B cell (primary cell): ENCODE measurements at regions not wholly inside any gene's neighbourhood (a gene's known extent, or its start where the extent isn't known, plus 50 kb on each side); places are given as distances from the start of the nearest gene placed in this dataset.

Experiments used
- ATAC-seq: fragments of 200-7000 bp; cut with Tn5 transposase; one replicate; pipeline ENCODE4 v1.10.0; 2021; ENCODE audit warnings: low read depth, mild to moderate bottlenecking, moderate number of reproducible peaks, moderate library complexity
- CTCF ChIA-PET: fragments of 350-600 bp; sonication (Branson Sonifier 250); formaldehyde crosslinking; loops from one replicate; lab custom pipeline; 2021; ENCODE audit warnings: antibody characterized with exemption, inconsistent platforms; lab: Charles Lee
- POLR2A ChIA-PET: fragments of 350-600 bp; sonication (Branson Sonifier 250); formaldehyde crosslinking; loops from one replicate; lab custom pipeline; 2021; ENCODE audit warnings: antibody characterized with exemption; lab: Charles Lee
- DNase-seq: peaks from one replicate; pipeline ENCODE4 v3.0.0; 2013
- H2AFZ ChIP-seq: 2 replicates; pipeline ENCODE4 v1.6.1; 2012; ENCODE audit warnings: mild to moderate bottlenecking, low read depth, low read length; ENCODE audit not compliant: insufficient read depth, poor library complexity, severe bottlenecking
- H3K27ac ChIP-seq, 2 donors: 1 replicate in 1 of 2; 2 replicates in 1 of 2; pipeline ENCODE4 v1.5.1; 2012 to 2013; ENCODE audit warnings: low read length in 2 of 2, mild to moderate bottlenecking in 2 of 2, moderate library complexity in 1 of 2
- H3K27me3 ChIP-seq, 4 experiments: fragments of 200-600 bp in 1 of 4; sonication (generic) in 1 of 4; replicated peaks in 1 of 4; 1 replicate in 2 of 4; 2 replicates in 2 of 4; pipeline versions ENCODE4 v1.6.1 to v1.7.0; 2013 to 2016; ENCODE audit warnings: low read length in 3 of 4, mild to moderate bottlenecking in 2 of 4, mixed read lengths in 1 of 4, moderate library complexity in 1 of 4; ENCODE audit not compliant: insufficient read depth in 4 of 4, control insufficient read depth in 3 of 4; ENCODE audit errors: control extremely low read depth in 1 of 4
- H3K36me3 ChIP-seq, 2 experiments: replicated peaks in 1 of 2; 1 replicate in 1 of 2; 2 replicates in 1 of 2; pipeline versions ENCODE4 v1.6.1 to v1.7.1; 2013; ENCODE audit warnings: low read length in 1 of 2; ENCODE audit not compliant: insufficient read depth in 2 of 2, control insufficient read depth in 1 of 2; ENCODE audit errors: control extremely low read depth in 1 of 2, extremely low read depth in 1 of 2
- H3K4me1 ChIP-seq, 2 donors: fragments of 200-600 bp in 1 of 2; sonication (generic) in 1 of 2; 1 replicate in 1 of 2; 2 replicates in 1 of 2; pipeline versions ENCODE4 v1.5.1 to v1.6.1; 2013 to 2017; ENCODE audit warnings: low read length in 2 of 2; ENCODE audit not compliant: control insufficient read depth in 2 of 2, insufficient read depth in 2 of 2
- H3K4me2 ChIP-seq: replicated peaks from 2 replicates; pipeline ENCODE3; 2012; ENCODE audit warnings: mild to moderate bottlenecking, low read depth, low read length; ENCODE audit not compliant: poor library complexity, severe bottlenecking
- H3K4me3 ChIP-seq, 5 experiments: fragments of 200-600 bp in 1 of 5; sonication (generic) in 1 of 5; 1 replicate in 3 of 5; 2 replicates in 2 of 5; pipeline versions ENCODE4 v1.5.1 to v1.7.0; 2011 to 2016; ENCODE audit warnings: low read length in 4 of 5, mild to moderate bottlenecking in 4 of 5, low read depth in 2 of 5, control low read depth in 1 of 5, moderate library complexity in 1 of 5; ENCODE audit not compliant: insufficient read depth in 1 of 5; ENCODE audit errors: control extremely low read depth in 1 of 5, extremely low read depth in 1 of 5
- H3K79me2 ChIP-seq: fragments of 200-600 bp; sonication (generic); one replicate; pipeline ENCODE4 v1.6.0; 2016; ENCODE audit warnings: low read length; ENCODE audit not compliant: control insufficient read depth, insufficient read depth
- H3K9ac ChIP-seq: fragments of 200-600 bp; sonication (generic); 2 replicates; pipeline ENCODE4 v1.6.1; 2017; ENCODE audit warnings: mild to moderate bottlenecking, low read length, moderate library complexity
- H3K9me3 ChIP-seq, 3 donors: one replicate each; pipeline versions ENCODE4 v1.6.1 to v1.7.1; 2013; ENCODE audit warnings: low read length in 2 of 3; ENCODE audit not compliant: control insufficient read depth in 2 of 3, insufficient read depth in 1 of 3; ENCODE audit errors: control extremely low read depth in 1 of 3
- H4K20me1 ChIP-seq: 2 replicates; pipeline ENCODE4 v1.6.0; 2012; ENCODE audit warnings: mild to moderate bottlenecking, low read length; ENCODE audit not compliant: insufficient read depth, control insufficient read depth, poor library complexity, severe bottlenecking
- H3K27ac Mint-ChIP-seq: one replicate; pipeline ENCODE4 v1.8.0; 2021; ENCODE audit warnings: mixed read lengths
- H3K27me3 Mint-ChIP-seq: one replicate; pipeline ENCODE4 v1.8.0; 2021; ENCODE audit warnings: mixed read lengths
- H3K4me1 Mint-ChIP-seq: one replicate; pipeline ENCODE4 v1.8.0; 2021; ENCODE audit warnings: mixed read lengths
- H3K4me3 Mint-ChIP-seq: one replicate; pipeline ENCODE4 v1.8.0; 2021; ENCODE audit warnings: mixed read lengths
- H3K9me3 Mint-ChIP-seq: one replicate; pipeline ENCODE4 v1.8.0; 2022; ENCODE audit warnings: mixed read lengths; ENCODE audit not compliant: insufficient read depth
- EZH2 ChIP-seq: IDR thresholded peaks from 2 replicates; pipeline ENCODE4 v1.6.1; 2012; ENCODE audit warnings: borderline replicate concordance, low read depth, mild to moderate bottlenecking, moderate library complexity, low read length; ENCODE audit not compliant: insufficient read depth, poor library complexity, severe bottlenecking
- WGBS: methylation state at CpG from one replicate; pipeline ENCODE4 v1.1.5; 2013; ENCODE audit warnings: missing lambda C conversion rate; ENCODE audit not compliant: insufficient coverage; 5-methylcytosine and 5-hydroxymethylcytosine counted together
- intact Hi-C: fragments of 100-400 bp; cut with micrococcal nuclease; formaldehyde crosslinking; loops from one replicate; pipeline ENCODE4 v1.10.0; 2022
- TF ChIP-seq, protein P1 (sequence below): fragments of 200-600 bp; IDR thresholded peaks from one replicate; pipeline ENCODE4 v1.8.0; 2022; ENCODE audit warnings: antibody characterized with exemption, mild to moderate bottlenecking

DNA sequence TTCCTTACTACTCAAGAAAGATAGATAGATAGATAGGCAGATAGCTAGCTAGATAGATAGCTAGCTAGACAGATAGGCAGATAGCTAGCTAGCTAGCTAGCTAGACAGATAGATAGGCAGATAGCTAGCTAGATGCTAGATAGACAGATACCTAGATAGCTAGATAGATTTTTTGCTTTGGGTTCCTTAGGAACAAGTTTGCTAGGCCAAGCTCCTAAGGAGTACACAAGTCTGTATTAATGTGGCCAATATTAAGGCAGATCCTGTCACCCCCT, 61.7 kb upstream of the VPREB1 start:
- Histone ChIP-seq H3K4me3 (no peak overlapping the region), H4K20me1 (no peaks in the 10 kb centered on the region), H3K4me2 (peak overlapping the region; percentile 7), H3K9ac (no peak overlapping the region), H3K79me2 (no peaks in the 10 kb centered on the region), H3K36me3 (no peaks in the 10 kb centered on the region), H3K27me3 (no peaks in the 10 kb centered on the region), H3K9me3 (peaks cover 0 to 3% (median 0%) of the 10 kb centered on the region in 3 donors), H2AFZ (peak overlapping the region; percentile 53), H3K27ac (no peak overlapping the region), H3K4me1 (peaks cover 18 to 27% of the 10 kb centered on the region in 2 donors)
- peak overlapping the region; percentile 52 for H3K27ac Mint-ChIP-seq
- TF ChIP-seq EZH2, result no peak
- POLR2A ChIA-PET, result no interaction called here
- no peaks in the 10 kb centered on the region for H3K27me3 Mint-ChIP-seq
- no peak for DNase-seq
- H3K9me3 Mint-ChIP-seq, result no peaks in the 10 kb centered on the region
- no peak overlapping the region for H3K4me3 Mint-ChIP-seq
- peaks cover 32% of the 10 kb centered on the region for H3K4me1 Mint-ChIP-seq
- CTCF ChIA-PET, result interaction anchor here (0.6 to 11.6 kb wide), 6 partner anchors 12 to 266 kb away, joined by 3 to 71 read pairs (median 11); no protein-coding TSS in a partner anchor
- ATAC-seq, result no peak
- intact Hi-C loops, result no loop called here

DNA sequence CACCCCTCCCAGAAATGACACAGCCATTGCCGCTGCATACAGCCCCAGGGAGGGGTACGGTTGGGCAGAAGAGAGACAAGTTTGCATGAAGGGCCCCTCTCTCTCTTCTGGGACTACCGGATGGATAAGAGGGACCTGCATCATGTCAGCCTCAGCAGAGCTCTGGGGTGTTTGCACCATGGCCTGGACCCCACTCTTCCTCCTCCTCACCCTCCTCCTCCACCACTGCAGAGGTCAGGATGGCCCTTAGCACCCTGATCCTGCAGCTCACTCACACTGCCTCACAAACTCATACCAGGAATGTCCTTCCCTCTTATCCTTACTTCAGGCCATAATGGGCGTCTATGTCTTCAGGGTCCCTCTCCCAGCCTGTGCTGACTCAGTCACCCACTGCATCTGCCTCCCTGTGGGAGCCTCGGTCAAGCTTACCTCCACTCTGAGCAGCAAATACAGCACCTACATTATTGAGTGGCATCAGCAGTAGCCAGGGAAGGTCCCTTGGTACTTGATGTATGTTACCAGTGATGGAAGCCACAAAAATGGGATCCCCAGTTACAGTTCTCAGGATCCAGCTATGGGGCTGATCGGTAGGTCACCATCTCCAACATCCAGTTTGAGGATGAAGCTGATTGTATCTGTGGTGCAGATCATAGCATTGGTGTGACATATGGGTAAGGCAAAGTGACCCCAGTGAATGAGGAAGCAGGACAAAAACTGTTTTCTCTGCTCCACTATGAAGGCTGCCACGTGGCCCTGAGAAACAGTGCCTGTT, 62.2 kb upstream of the VPREB1 start:
- H3K4me3 Mint-ChIP-seq, result no peak overlapping the region
- TF ChIP-seq EZH2, result no peak
- TF ChIP-seq, protein P1, sequence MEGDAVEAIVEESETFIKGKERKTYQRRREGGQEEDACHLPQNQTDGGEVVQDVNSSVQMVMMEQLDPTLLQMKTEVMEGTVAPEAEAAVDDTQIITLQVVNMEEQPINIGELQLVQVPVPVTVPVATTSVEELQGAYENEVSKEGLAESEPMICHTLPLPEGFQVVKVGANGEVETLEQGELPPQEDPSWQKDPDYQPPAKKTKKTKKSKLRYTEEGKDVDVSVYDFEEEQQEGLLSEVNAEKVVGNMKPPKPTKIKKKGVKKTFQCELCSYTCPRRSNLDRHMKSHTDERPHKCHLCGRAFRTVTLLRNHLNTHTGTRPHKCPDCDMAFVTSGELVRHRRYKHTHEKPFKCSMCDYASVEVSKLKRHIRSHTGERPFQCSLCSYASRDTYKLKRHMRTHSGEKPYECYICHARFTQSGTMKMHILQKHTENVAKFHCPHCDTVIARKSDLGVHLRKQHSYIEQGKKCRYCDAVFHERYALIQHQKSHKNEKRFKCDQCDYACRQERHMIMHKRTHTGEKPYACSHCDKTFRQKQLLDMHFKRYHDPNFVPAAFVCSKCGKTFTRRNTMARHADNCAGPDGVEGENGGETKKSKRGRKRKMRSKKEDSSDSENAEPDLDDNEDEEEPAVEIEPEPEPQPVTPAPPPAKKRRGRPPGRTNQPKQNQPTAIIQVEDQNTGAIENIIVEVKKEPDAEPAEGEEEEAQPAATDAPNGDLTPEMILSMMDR, result no peak
- intact Hi-C loops, result no loop called here
- H3K27ac Mint-ChIP-seq, result peak overlapping the region; percentile 52
- H3K9me3 Mint-ChIP-seq, result no peaks in the 10 kb centered on the region
- ChIA-PET POLR2A (no interaction called here), CTCF (interaction anchor here (0.6 to 11.6 kb wide), 7 partner anchors 12 to 266 kb away, joined by 3 to 71 read pairs (median 11); no protein-coding TSS in a partner anchor)
- H3K9ac ChIP-seq, result no peak overlapping the region
- WGBS, result 94% methylated on average over 5 of the region's 7 CpGs
- no peaks in the 10 kb centered on the region for H3K27me3 Mint-ChIP-seq
- no peaks in the 10 kb centered on the region for H3K79me2 ChIP-seq
- H3K9me3 ChIP-seq, result peaks cover 0 to 3% (median 0%) of the 10 kb centered on the region in 3 donors
- peaks cover 18 to 27% of the 10 kb centered on the region in 2 donors for H3K4me1 ChIP-seq
- no peaks in the 10 kb centered on the region for H3K27me3 ChIP-seq
- ATAC-seq (no peak), DNase-seq (no peak)
- peak overlapping the region; percentile 7 for H3K4me2 ChIP-seq
- no peaks in the 10 kb centered on the region for H4K20me1 ChIP-seq
- no peaks in the 10 kb centered on the region for H3K36me3 ChIP-seq
- no peak overlapping the region for H3K4me3 ChIP-seq
- no peak overlapping the region for H3K27ac ChIP-seq
- peaks cover 32% of the 10 kb centered on the region for H3K4me1 Mint-ChIP-seq
- peak overlapping the region; percentile 53 for H2AFZ ChIP-seq
